ENCODE measurements at regions not wholly inside any gene's neighbourhood (a gene's known extent, or its start where the extent isn't known, plus 50 kb on each side); places are given as distances from the start of the nearest gene placed in this dataset.
"Not testable (repeated sequence)": the region's sequence is repeated elsewhere in the genome, so short reads cannot be mapped to it uniquely, and the experiment has no call there.

DNA sequence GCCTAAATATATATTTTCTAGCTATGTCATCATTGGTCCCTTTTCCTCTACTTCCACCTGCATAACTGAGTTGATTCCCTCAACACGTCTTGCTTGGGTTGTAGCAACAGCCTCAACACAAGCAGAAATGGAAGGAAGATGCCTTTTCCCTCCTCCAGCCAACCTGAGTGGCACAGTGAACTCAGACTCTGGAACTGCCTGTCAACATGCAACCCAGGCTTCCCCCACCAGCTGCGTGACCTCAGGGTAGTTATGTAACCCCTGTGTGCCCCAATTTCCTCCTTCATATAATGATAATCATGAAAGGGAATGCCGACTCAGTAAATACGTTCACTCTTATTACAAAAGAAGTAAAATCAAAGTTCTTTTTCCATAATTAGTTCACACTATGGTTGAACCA, 101.8 kb upstream of the TERB2 start:
- TF ChIP-seq EZH2 (IDR thresholded peaks at IDR 0.05; ENCODE audit: borderline replicate concordance, insufficient read depth, low read length, poor library complexity, severe bottlenecking); MXI1 (conservative IDR thresholded peaks at IDR 0.05; ENCODE audit: poor library complexity, severe bottlenecking); EP300 (conservative IDR thresholded peaks at IDR 0.05; ENCODE audit: poor library complexity, severe bottlenecking); SMC3 (conservative IDR thresholded peaks at IDR 0.05; ENCODE audit: poor library complexity); POLR2AphosphoS5 (IDR thresholded peaks at IDR 0.05); TAF1 (IDR thresholded peaks at IDR 0.05; ENCODE audit: low read depth); RAD21 (conservative IDR thresholded peaks at IDR 0.05): not testable (repeated sequence)
- TF ChIP-seq, protein P1, sequence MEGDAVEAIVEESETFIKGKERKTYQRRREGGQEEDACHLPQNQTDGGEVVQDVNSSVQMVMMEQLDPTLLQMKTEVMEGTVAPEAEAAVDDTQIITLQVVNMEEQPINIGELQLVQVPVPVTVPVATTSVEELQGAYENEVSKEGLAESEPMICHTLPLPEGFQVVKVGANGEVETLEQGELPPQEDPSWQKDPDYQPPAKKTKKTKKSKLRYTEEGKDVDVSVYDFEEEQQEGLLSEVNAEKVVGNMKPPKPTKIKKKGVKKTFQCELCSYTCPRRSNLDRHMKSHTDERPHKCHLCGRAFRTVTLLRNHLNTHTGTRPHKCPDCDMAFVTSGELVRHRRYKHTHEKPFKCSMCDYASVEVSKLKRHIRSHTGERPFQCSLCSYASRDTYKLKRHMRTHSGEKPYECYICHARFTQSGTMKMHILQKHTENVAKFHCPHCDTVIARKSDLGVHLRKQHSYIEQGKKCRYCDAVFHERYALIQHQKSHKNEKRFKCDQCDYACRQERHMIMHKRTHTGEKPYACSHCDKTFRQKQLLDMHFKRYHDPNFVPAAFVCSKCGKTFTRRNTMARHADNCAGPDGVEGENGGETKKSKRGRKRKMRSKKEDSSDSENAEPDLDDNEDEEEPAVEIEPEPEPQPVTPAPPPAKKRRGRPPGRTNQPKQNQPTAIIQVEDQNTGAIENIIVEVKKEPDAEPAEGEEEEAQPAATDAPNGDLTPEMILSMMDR (IDR thresholded peaks at IDR 0.05; ENCODE audit: poor library complexity, severe bottlenecking): not testable (repeated sequence)
- TF ChIP-seq, protein P2, sequence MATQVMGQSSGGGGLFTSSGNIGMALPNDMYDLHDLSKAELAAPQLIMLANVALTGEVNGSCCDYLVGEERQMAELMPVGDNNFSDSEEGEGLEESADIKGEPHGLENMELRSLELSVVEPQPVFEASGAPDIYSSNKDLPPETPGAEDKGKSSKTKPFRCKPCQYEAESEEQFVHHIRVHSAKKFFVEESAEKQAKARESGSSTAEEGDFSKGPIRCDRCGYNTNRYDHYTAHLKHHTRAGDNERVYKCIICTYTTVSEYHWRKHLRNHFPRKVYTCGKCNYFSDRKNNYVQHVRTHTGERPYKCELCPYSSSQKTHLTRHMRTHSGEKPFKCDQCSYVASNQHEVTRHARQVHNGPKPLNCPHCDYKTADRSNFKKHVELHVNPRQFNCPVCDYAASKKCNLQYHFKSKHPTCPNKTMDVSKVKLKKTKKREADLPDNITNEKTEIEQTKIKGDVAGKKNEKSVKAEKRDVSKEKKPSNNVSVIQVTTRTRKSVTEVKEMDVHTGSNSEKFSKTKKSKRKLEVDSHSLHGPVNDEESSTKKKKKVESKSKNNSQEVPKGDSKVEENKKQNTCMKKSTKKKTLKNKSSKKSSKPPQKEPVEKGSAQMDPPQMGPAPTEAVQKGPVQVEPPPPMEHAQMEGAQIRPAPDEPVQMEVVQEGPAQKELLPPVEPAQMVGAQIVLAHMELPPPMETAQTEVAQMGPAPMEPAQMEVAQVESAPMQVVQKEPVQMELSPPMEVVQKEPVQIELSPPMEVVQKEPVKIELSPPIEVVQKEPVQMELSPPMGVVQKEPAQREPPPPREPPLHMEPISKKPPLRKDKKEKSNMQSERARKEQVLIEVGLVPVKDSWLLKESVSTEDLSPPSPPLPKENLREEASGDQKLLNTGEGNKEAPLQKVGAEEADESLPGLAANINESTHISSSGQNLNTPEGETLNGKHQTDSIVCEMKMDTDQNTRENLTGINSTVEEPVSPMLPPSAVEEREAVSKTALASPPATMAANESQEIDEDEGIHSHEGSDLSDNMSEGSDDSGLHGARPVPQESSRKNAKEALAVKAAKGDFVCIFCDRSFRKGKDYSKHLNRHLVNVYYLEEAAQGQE (IDR thresholded peaks at IDR 0.05; ENCODE audit: borderline replicate concordance): not testable (repeated sequence)

Data from neural cell (in vitro differentiated cells).